ENCODE measurements at regions not wholly inside any gene's neighbourhood (a gene's known extent, or its start where the extent isn't known, plus 50 kb on each side); places are given as distances from the start of the nearest gene placed in this dataset.

DNA sequence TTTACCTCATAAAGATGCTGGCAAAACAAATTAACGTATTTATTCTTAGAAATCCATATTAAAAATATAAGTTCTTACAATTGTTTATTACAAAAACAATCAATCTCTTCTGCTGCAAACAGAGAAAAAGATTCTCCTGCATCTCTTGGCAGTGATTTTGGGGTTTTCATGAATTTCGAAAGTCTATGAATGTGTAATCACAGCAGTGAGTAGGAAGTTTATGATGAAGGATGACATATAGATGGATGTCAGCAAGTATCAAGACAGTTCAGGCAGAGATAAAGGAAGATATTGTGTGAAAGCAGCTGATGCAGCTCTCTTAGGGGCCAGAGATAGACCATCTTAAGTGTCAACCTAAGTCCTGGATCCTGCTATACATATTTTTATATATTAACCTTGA lies 196.9 kb upstream of the BANK1 start:
- FAIRE-seq (no peak), DNase-seq (ENCODE audit: insufficient read length, low spot score) (no peak)
- no peak for TF ChIP-seq POLR2A (IDR thresholded peaks at IDR 0.05; ENCODE audit: low read depth, low read length)

DNA sequence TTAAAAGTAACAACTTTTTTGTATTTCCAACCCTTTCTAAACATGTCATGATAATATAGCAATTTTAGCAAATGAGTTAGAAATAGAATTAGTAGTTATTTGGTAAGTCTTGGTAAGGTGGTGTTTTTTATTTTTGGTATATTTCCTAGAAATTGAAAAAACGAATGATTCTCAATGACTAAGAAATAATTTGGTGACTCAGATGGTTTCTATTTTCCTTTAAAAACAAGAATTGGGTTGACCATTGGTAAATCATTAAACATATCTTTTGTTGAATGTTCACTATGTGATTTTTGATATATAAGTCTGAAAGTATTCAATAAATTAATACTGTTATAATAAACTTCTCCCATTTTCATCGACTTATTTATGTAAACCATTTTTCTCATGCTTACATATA lies 206.2 kb upstream of the BANK1 start:
- TF ChIP-seq POLR2A (IDR thresholded peaks at IDR 0.05; ENCODE audit: low read depth, low read length), result no peak
- no peak for FAIRE-seq
- no peak for DNase-seq (ENCODE audit: insufficient read length, low spot score)

DNA sequence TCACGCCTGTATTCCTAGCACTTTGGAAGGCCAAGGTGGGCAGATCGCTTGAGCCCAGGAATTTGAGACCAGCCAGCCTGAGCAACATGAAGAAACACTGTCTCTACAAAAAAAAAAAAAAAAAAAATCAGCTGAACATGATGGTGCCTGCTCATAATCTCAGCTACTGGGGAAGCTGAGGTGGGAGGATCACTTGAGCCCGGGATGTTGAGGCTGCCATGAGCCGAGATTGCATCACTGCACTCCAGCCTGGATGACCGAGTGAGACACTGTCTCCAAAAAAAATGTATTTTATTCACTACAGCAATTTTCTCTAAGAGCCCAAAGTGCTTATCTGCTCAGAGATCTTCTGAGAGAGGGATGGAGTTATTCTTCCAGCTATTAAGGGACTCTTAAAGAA lies 215.8 kb upstream of the PPP3CA start:
- FAIRE-seq (no peak), DNase-seq (ENCODE audit: insufficient read length, low spot score) (no peak)
- TF ChIP-seq POLR2A (IDR thresholded peaks at IDR 0.05; ENCODE audit: low read depth, low read length), result no peak

DNA sequence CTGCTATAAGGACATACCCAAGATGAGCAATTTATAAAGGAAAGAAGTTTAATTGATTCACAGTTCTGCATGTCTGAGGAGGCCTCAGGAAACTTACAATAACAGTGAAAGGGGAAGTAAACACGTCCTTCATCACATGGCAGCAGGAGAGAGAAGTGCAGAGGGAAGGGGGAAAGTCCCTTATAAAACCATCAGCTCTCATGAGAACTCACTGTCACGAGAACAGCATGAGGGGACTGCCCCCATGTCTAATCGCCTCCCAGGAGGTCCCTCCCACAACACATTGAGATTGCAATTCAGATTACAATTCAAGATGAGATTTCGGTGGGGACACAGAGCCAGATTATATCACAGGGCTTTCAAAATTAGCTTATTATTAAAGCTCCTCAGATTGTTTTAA lies 209.5 kb upstream of the PPP3CA start:
- no peak for FAIRE-seq
- no peak for TF ChIP-seq POLR2A (IDR thresholded peaks at IDR 0.05; ENCODE audit: low read depth, low read length)
- no peak for DNase-seq (ENCODE audit: insufficient read length, low spot score)

DNA sequence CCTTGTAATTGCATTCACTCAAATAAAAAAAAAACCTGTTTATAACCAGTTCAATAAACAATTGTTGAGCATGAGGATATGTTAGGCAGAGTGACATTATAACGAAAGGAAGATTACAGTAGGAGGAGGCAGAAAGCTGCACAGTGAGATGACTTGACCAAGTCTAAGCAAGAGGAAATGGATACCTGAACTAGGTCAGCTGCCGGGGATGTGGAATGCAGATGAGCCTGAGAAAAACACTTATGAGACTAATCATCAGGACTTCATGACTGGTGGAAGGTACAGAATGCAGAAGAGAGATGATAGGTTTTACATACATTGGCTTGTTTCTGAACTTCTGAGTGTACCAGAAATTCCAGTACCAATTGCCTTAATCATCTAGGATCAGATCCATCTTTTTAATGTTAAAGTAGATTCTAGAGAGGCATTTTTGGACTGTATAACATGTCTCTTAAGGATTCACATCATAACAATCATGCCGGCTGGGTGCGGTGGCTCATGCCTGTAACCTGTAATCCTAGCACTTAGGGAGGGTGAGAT lies 208.1 kb upstream of the PPP3CA start:
- no peak for FAIRE-seq
- no peak for DNase-seq (ENCODE audit: insufficient read length, low spot score)
- no peak for TF ChIP-seq POLR2A (IDR thresholded peaks at IDR 0.05; ENCODE audit: low read depth, low read length)

DNA sequence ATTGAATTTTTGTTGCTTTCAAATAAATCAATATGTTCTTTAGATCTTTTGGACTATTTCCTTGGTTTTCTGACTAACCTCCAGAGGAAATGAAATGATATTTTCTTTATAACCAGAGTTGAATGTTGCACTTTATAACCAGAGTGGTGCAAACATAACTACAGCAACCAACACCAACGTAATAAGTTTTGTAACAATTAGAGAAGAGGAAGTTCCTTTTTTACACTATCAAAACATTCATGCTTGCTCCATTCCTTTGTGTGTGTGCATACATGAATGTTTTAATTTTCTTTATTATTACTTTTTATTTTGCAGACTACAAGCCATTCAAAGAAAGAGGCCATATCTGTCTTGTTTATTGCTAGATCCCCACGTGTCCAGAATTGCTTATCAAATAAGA lies 193.0 kb upstream of the PPP3CA start:
- no peak for DNase-seq (ENCODE audit: insufficient read length, low spot score)
- no peak for FAIRE-seq
- no peak for TF ChIP-seq POLR2A (IDR thresholded peaks at IDR 0.05; ENCODE audit: low read depth, low read length)

DNA sequence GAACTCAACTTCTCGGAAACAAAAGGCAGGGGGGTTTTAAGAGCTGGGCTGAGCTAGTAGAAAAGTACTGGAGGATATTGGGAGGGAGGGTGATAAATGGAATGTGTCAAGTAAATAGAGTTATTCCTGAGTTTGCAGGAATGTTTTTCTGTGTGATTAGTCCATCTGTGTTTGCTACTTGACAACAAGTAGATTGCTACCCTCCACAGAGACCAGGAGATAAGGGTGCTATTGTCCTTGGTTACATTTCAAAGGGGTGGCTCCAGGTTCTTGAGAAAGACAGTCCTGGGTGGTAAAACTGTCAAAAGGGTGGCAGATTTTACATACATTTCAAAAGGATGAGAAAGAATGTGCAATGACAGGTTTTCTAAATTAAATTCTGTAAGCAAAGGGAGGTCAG lies 181.2 kb upstream of the PPP3CA start:
- TF ChIP-seq POLR2A (IDR thresholded peaks at IDR 0.05; ENCODE audit: low read depth, low read length), result no peak
- no peak for DNase-seq (ENCODE audit: insufficient read length, low spot score)
- FAIRE-seq, result no peak

DNA sequence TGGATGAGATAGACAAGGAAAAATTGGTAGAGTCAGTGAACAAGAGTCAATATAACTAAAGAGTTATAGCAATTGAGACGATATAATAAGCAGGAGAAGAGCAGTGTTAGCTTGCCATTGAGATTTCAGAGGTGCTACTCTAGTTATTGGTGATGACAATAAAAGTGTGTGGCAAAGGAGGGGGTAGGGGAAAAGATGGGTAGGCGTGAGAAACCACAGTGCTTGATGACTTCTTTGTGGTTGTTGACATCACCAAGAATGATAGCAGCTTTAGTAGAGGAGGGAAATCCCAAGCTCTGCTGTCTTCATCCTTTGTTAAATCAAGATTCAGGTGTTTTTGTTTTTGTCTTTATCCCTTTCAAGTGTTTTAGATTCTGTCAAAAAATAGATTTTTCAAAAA lies 179.9 kb upstream of the PPP3CA start:
- DNase-seq (ENCODE audit: insufficient read length, low spot score) (no peak), FAIRE-seq (no peak)
- TF ChIP-seq POLR2A (IDR thresholded peaks at IDR 0.05; ENCODE audit: low read depth, low read length), result no peak

DNA sequence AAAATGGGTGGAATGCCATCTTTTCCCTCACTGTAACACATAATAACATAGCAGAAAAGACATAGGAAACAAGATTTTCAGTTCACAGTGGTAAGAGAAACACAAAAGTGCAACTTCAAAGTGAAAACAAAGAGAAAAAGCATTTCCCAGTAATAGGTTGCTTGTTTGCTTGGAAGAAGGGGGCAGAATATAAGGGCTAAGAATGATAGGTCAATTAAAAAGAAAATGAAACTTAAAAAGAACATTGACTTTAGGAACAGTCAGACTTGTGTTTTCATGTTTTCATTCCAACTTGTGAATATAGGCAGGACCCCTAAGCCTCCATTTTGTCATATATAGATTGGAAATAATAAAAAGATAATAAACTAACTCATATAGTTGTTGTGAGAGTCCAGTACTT lies 168.2 kb upstream of the PPP3CA start:
- no peak for DNase-seq (ENCODE audit: insufficient read length, low spot score)
- FAIRE-seq, result no peak
- no peak for TF ChIP-seq POLR2A (IDR thresholded peaks at IDR 0.05; ENCODE audit: low read depth, low read length)

DNA sequence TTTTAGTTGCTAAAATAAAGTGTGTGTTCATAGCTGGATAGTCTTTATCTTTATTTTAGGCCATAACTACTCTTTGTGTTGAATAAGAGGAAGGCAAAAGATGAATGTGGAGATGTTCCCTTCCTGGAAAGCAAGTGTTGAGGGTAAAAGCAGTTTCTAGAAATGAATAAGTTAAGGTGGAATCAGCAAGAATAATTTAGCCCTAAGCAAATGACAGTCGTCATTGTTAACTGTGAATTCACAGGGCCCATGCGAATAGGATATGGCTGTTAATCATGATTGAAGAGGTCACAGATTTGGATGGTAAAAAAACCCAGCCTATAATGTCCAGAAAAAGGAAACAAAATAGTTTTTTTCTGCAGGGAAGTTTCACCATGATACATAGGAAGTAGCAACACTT lies 167.8 kb upstream of the PPP3CA start:
- no peak for DNase-seq (ENCODE audit: insufficient read length, low spot score)
- TF ChIP-seq POLR2A (IDR thresholded peaks at IDR 0.05; ENCODE audit: low read depth, low read length), result no peak
- FAIRE-seq, result no peak

DNA sequence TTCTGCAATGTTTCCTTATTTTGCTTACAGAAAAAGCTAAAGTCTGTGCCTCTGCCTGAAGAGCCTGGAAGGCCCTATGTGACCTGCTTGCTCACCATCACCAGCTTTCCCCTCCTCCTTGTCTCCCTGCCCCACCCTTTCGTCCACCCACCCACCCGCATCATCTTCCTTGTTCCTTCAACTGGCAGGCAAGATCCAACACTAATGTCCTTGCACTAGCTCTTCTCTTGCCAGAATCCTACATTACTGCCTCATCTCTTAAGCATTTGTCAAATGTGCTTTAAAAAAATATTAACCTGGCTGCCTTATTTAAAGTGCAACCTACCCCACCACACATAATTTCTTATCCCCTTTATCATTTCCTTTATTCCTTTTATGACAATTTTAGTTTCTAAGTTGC lies 165.1 kb upstream of the PPP3CA start:
- FAIRE-seq (no peak), DNase-seq (ENCODE audit: insufficient read length, low spot score) (no peak)
- TF ChIP-seq POLR2A (IDR thresholded peaks at IDR 0.05; ENCODE audit: low read depth, low read length), result no peak

DNA sequence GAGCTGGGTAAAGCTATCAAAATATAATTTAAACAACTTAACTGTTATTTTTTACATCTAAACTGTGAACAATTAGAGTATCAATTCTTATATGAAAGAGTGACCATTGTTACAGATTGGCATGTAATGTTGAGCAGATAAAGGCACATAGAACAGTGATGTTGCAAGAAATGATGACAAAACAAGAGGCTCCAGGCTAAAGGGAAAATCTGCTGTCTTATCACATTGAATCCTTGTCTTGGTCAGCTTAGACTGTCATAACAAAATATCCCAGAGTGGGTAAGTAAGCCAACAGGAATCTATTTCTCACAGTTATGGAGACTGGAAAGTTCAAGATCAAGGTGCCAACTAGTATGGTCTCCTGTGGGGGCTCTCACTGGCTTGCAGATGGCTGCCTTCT lies 154.1 kb upstream of the PPP3CA start:
- FAIRE-seq (no peak), DNase-seq (ENCODE audit: insufficient read length, low spot score) (no peak)
- no peak for TF ChIP-seq POLR2A (IDR thresholded peaks at IDR 0.05; ENCODE audit: low read depth, low read length)

DNA sequence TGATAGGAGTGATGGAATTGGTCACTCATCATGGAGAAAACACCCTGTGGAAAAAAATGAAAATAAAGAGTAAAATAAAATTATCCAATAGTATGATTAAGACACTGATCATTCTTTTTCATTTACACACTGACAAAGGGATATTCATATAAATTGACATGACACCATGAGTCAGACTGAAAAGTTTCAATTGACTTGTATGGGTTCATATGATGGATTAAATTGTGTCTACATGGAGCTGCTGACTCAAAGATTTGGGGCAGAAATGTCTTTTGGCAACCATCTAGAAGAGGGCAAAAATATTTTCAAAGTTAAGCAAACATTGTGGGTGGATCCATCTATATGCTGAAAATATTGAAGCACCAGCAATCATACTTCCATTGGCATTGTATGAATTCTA lies 153.4 kb upstream of the PPP3CA start:
- DNase-seq (ENCODE audit: insufficient read length, low spot score) (no peak), FAIRE-seq (no peak)
- TF ChIP-seq POLR2A (IDR thresholded peaks at IDR 0.05; ENCODE audit: low read depth, low read length), result no peak

DNA sequence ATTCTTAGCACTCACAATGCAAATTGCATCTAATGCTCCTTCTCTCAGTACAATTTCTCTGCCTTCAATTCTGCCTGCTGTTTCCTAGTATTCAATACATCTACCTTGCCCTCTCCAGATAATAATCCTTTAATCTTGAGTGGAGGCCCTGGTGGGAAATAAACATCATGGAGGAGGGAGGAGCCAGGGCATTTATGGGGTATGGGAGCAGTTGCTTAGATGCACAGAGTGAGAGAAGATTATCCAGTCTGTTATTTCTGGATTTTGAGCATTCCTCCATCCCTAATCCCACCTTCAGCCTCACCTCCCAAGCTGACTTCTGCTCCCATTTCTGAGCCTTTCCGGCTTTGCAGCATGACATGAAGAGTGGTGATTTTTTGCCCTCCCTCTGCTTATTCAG lies 127.9 kb upstream of the PPP3CA start:
- DNase-seq (ENCODE audit: insufficient read length, low spot score) (no peak), FAIRE-seq (no peak)
- no peak for TF ChIP-seq POLR2A (IDR thresholded peaks at IDR 0.05; ENCODE audit: low read depth, low read length)

DNA sequence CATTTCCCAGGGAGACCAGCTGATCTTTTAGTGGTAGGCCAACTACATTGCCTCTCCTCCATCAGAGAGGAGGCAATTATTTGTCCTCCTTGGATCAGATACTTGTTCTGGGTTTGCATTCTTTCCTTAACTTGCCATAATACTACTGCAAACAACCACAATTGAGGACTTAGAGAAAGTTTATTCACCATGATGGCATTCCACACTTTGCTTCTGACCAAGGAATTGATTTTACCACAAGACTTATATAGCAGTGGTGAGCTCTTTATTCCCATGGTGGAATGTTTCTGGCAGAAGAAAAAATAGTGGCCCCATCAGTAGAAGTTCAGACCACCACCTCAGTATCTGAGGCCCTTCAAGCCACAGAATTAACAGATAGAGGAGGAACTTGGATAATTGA lies 123.9 kb upstream of the PPP3CA start:
- FAIRE-seq (no peak), DNase-seq (ENCODE audit: insufficient read length, low spot score) (no peak)
- no peak for TF ChIP-seq POLR2A (IDR thresholded peaks at IDR 0.05; ENCODE audit: low read depth, low read length)

DNA sequence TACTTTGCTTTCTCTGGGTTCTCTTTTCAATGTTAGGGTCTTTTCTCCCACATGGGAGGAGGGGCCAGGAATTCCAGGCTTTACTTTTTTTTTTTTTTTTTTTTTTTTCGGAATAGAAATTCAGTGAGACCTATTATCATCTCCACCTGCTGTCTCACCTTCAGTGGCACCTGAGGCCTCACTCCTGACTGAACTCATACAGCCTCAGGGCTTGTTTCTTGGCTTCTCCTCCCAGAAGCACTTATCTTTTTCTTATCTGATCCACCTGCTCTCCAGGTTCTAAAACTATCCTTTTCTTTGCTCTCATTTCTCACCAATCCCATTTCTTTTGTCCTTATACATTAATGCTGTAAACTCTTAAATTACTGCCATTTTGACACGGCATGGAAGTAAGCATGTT lies 117.3 kb upstream of the PPP3CA start:
- TF ChIP-seq POLR2A (IDR thresholded peaks at IDR 0.05; ENCODE audit: low read depth, low read length), result no peak
- FAIRE-seq, result no peak

More for the DNA sequence above, 117.3 kb upstream of the PPP3CA start:
- no peak for DNase-seq (ENCODE audit: insufficient read length, low spot score)
